Calu3 (cell line): ENCODE measurements at regions not wholly inside any gene's neighbourhood (a gene's known extent, or its start where the extent isn't known, plus 50 kb on each side); places are given as distances from the start of the nearest gene placed in this dataset.

Experiments
- BruUV-seq: library from RNA; stranded (reverse); fragments of 400-500 nt; replicated peaks from 2 replicates; lab custom pipeline; 2021; lab: Mats Ljungman, UMichigan
- CTCF ChIA-PET: fragments of 300-600 bp; sonication (Branson Sonifier 250); formaldehyde crosslinking; loops from one replicate; lab custom pipeline; 2022; ENCODE audit warnings: antibody characterized with exemption; lab: Charles Lee
- DNase-seq: peaks from one replicate; pipeline ENCODE4 v3.0.0; 2022
- H3K27ac Mint-ChIP-seq: one replicate; pipeline ENCODE4 v1.8.0; 2022; ENCODE audit warnings: mixed read lengths; ENCODE audit not compliant: unreplicated experiment
- H3K27me3 Mint-ChIP-seq: one replicate; pipeline ENCODE4 v1.8.0; 2022; ENCODE audit warnings: mixed read lengths; ENCODE audit not compliant: unreplicated experiment
- H3K36me3 Mint-ChIP-seq: one replicate; pipeline ENCODE4 v1.8.0; 2022; ENCODE audit warnings: mild to moderate bottlenecking, moderate library complexity, mixed read lengths; ENCODE audit not compliant: insufficient read depth, unreplicated experiment
- H3K4me1 Mint-ChIP-seq: one replicate; pipeline ENCODE4 v1.8.0; 2022; ENCODE audit warnings: mild to moderate bottlenecking, low read depth, mixed read lengths; ENCODE audit not compliant: unreplicated experiment
- H3K4me3 Mint-ChIP-seq: one replicate; pipeline ENCODE4 v1.8.0; 2022; ENCODE audit warnings: mild to moderate bottlenecking, low read depth, moderate library complexity, mixed read lengths; ENCODE audit not compliant: unreplicated experiment
- H3K9me3 Mint-ChIP-seq: one replicate; pipeline ENCODE4 v1.8.0; 2022; ENCODE audit warnings: low read depth, mixed read lengths; ENCODE audit not compliant: unreplicated experiment
- CTCF ChIP-seq: fragments of 200-600 bp; IDR thresholded peaks from one replicate; pipeline ENCODE4 v1.8.0; 2022; ENCODE audit warnings: antibody characterized with exemption; ENCODE audit not compliant: unreplicated experiment
- intact Hi-C: fragments of 100-400 bp; cut with micrococcal nuclease; formaldehyde crosslinking; loops from one replicate; pipeline ENCODE4 v1.10.0; 2022; ENCODE audit not compliant: unreplicated experiment

- H3K9me3 Mint-ChIP-seq: peaks cover 23% of the 10 kb centered on the region
- no peaks in the 10 kb centered on the region for H3K27me3 Mint-ChIP-seq
- BruUV-seq: no TSS peak
- CTCF ChIA-PET: no interaction called here
- no peak overlapping the region for H3K27ac Mint-ChIP-seq
- H3K36me3 Mint-ChIP-seq: no peaks in the 10 kb centered on the region
- no peak for TF ChIP-seq CTCF
- DNase-seq: no peak
- intact Hi-C loops: no loop called here
- H3K4me1 Mint-ChIP-seq: no peaks in the 10 kb centered on the region
- no peak overlapping the region for H3K4me3 Mint-ChIP-seq
These were observed 189.8 kb downstream of the DRD1 start for GRCh38 chr5:175254155-175254554.

GRCh38 chr5:175253597-175253996 is 190.4 kb downstream of the DRD1 start:
- no peak for TF ChIP-seq CTCF
- Mint-ChIP-seq H3K36me3 (no peaks in the 10 kb centered on the region), H3K27me3 (no peaks in the 10 kb centered on the region), H3K4me3 (no peak overlapping the region), H3K27ac (no peak overlapping the region), H3K9me3 (peaks cover 23% of the 10 kb centered on the region), H3K4me1 (no peaks in the 10 kb centered on the region)
- no TSS peak for BruUV-seq
- CTCF ChIA-PET: no interaction called here
- DNase-seq: no peak
- intact Hi-C loops: no loop called here

GRCh38 chr5:175252234-175252805 is 191.7 kb downstream of the DRD1 start:
- DNase-seq: no peak
- Mint-ChIP-seq H3K27me3 (no peaks in the 10 kb centered on the region), H3K36me3 (no peaks in the 10 kb centered on the region), H3K9me3 (peaks cover 26% of the 10 kb centered on the region), H3K27ac (no peak overlapping the region), H3K4me3 (no peak overlapping the region), H3K4me1 (no peaks in the 10 kb centered on the region)
- no TSS peak for BruUV-seq
- intact Hi-C loops: no loop called here
- CTCF ChIA-PET: no interaction called here
- TF ChIP-seq CTCF: no peak

GRCh38 chr5:175250426-175250825 is 193.6 kb downstream of the DRD1 start:
- H3K27ac Mint-ChIP-seq: no peak overlapping the region
- no TSS peak for BruUV-seq
- H3K27me3 Mint-ChIP-seq: no peaks in the 10 kb centered on the region
- no peak overlapping the region for H3K4me3 Mint-ChIP-seq
- peaks cover 32% of the 10 kb centered on the region for H3K9me3 Mint-ChIP-seq
- CTCF ChIA-PET: no interaction called here
- intact Hi-C loops: no loop called here
- TF ChIP-seq CTCF: no peak
- no peaks in the 10 kb centered on the region for H3K4me1 Mint-ChIP-seq
- no peak for DNase-seq
- H3K36me3 Mint-ChIP-seq: no peaks in the 10 kb centered on the region
